ENCODE measurements at regions not wholly inside any gene's neighbourhood (a gene's known extent, or its start where the extent isn't known, plus 50 kb on each side); places are given as distances from the start of the nearest gene placed in this dataset.

GRCh38 chr1:63023171-63023570 is 239.2 kb downstream of the ATG4C start:
- in situ Hi-C loops (cut with HindIII; ENCODE audit: low sequenced_read_pairs) = no loop called here
- DNase-seq (ENCODE audit: low read depth) = no peak
- TF ChIP-seq CTCF (IDR thresholded peaks at IDR 0.05; ENCODE audit: low read depth, low read length, missing control alignments) = no peak
- no peak overlapping the region for H3K4me3 ChIP-seq (ENCODE audit: low read depth, low read length)

GRCh38 chr1:63023637-63024036 is 239.7 kb downstream of the ATG4C start:
- in situ Hi-C loops (cut with HindIII; ENCODE audit: low sequenced_read_pairs) = no loop called here
- no peak for DNase-seq (ENCODE audit: low read depth)
- TF ChIP-seq CTCF (IDR thresholded peaks at IDR 0.05; ENCODE audit: low read depth, low read length, missing control alignments) = no peak

GRCh38 chr1:63024132-63024531 is 240.2 kb downstream of the ATG4C start:
- TF ChIP-seq CTCF (IDR thresholded peaks at IDR 0.05; ENCODE audit: low read depth, low read length, missing control alignments) = no peak
- in situ Hi-C loops (cut with HindIII; ENCODE audit: low sequenced_read_pairs) = no loop called here
- DNase-seq (ENCODE audit: low read depth) = no peak
- H3K4me3 ChIP-seq (ENCODE audit: low read depth, low read length) = no peak overlapping the region

More at GRCh38 chr1:63023637-63024036, 239.7 kb downstream of the ATG4C start:
- no peak overlapping the region for H3K4me3 ChIP-seq (ENCODE audit: low read depth, low read length)

- no peak for DNase-seq (ENCODE audit: low read depth)
- in situ Hi-C loops (cut with HindIII; ENCODE audit: low sequenced_read_pairs) = no loop called here
- H3K4me3 ChIP-seq (ENCODE audit: low read depth, low read length) = no peak overlapping the region
- TF ChIP-seq CTCF (IDR thresholded peaks at IDR 0.05; ENCODE audit: low read depth, low read length, missing control alignments) = no peak
These were observed 243.2 kb downstream of the ATG4C start for GRCh38 chr1:63027176-63027575.

- in situ Hi-C loops (cut with HindIII; ENCODE audit: low sequenced_read_pairs) = no loop called here
- TF ChIP-seq CTCF (IDR thresholded peaks at IDR 0.05; ENCODE audit: low read depth, low read length, missing control alignments) = no peak
- no peak overlapping the region for H3K4me3 ChIP-seq (ENCODE audit: low read depth, low read length)
- DNase-seq (ENCODE audit: low read depth) = no peak
These were observed 248.2 kb downstream of the ATG4C start for GRCh38 chr1:63032171-63032570.

GRCh38 chr1:63033211-63033610 is 249.3 kb downstream of the ATG4C start:
- no peak for TF ChIP-seq CTCF (IDR thresholded peaks at IDR 0.05; ENCODE audit: low read depth, low read length, missing control alignments)
- in situ Hi-C loops (cut with HindIII; ENCODE audit: low sequenced_read_pairs) = no loop called here

GRCh38 chr1:63034256-63034655 is 250.3 kb downstream of the ATG4C start:
- no peak for DNase-seq (ENCODE audit: low read depth)
- in situ Hi-C loops (cut with HindIII; ENCODE audit: low sequenced_read_pairs) = no loop called here
- no peak for TF ChIP-seq CTCF (IDR thresholded peaks at IDR 0.05; ENCODE audit: low read depth, low read length, missing control alignments)
- no peak overlapping the region for H3K4me3 ChIP-seq (ENCODE audit: low read depth, low read length)

More at GRCh38 chr1:63033211-63033610, 249.3 kb downstream of the ATG4C start:
- no peak overlapping the region for H3K4me3 ChIP-seq (ENCODE audit: low read depth, low read length)
- DNase-seq (ENCODE audit: low read depth) = no peak

Data from astrocyte of the cerebellum (primary cell).